Fibroblast of lung (primary cell): ENCODE measurements at regions not wholly inside any gene's neighbourhood (a gene's known extent, or its start where the extent isn't known, plus 50 kb on each side); places are given as distances from the start of the nearest gene placed in this dataset.

Source experiments
- DNase-seq, 2 donors: peaks; one replicate each; pipeline versions ENCODE4 v3.0.0 to v3.0.0-alpha.2; 2010; ENCODE audit warnings: low read depth in 2 of 2
- H2AFZ ChIP-seq: 2 replicates; pipeline ENCODE4 v1.5.1; 2012; ENCODE audit warnings: low read length, control low read depth, inconsistent platforms
- H3K27ac ChIP-seq: 2 replicates; pipeline ENCODE4 v1.5.1; 2011; ENCODE audit warnings: low read length, control low read depth; ENCODE audit not compliant: insufficient read depth
- H3K27me3 ChIP-seq: 2 replicates; pipeline ENCODE4 v1.5.1; 2011; ENCODE audit warnings: mild to moderate bottlenecking, low read length; ENCODE audit not compliant: control insufficient read depth, insufficient read depth
- H3K36me3 ChIP-seq: 2 replicates; pipeline ENCODE4 v1.5.1; 2011; ENCODE audit warnings: low read length; ENCODE audit not compliant: control insufficient read depth, insufficient read depth
- H3K4me1 ChIP-seq: 2 replicates; pipeline ENCODE4 v1.5.1; 2011; ENCODE audit warnings: low read length; ENCODE audit not compliant: control insufficient read depth, insufficient read depth; ENCODE audit errors: extremely low read depth
- H3K4me2 ChIP-seq: 2 replicates; pipeline ENCODE4 v1.5.1; 2011; ENCODE audit warnings: low read length, control low read depth; ENCODE audit not compliant: insufficient read depth; ENCODE audit errors: extremely low read depth
- H3K4me3 ChIP-seq, 4 experiments: fragments of 200-600 bp in 1 of 4; sonication (generic) in 1 of 4; replicated peaks in 1 of 4; 2 replicates each; pipeline ENCODE4 v1.5.1; 2011 to 2016; ENCODE audit warnings: low read length in 4 of 4, low read depth in 3 of 4, mild to moderate bottlenecking in 3 of 4, control low read depth in 2 of 4, inconsistent platforms in 1 of 4, mixed read lengths in 1 of 4; ENCODE audit not compliant: insufficient read depth in 1 of 4; ENCODE audit errors: control extremely low read depth in 1 of 4
- H3K79me2 ChIP-seq: 2 replicates; pipeline ENCODE4 v1.5.1; 2012; ENCODE audit warnings: mild to moderate bottlenecking, low read length, inconsistent platforms; ENCODE audit not compliant: control insufficient read depth, insufficient read depth
- H3K9ac ChIP-seq: 2 replicates; pipeline ENCODE4 v1.5.1; 2011; ENCODE audit warnings: mild to moderate bottlenecking, low read length, control low read depth; ENCODE audit not compliant: insufficient read depth
- H3K9me3 ChIP-seq: 2 replicates; pipeline ENCODE4 v1.5.1; 2012; ENCODE audit warnings: low read depth, low read length; ENCODE audit not compliant: control insufficient read depth, insufficient read depth
- H4K20me1 ChIP-seq: 2 replicates; pipeline ENCODE4 v1.5.1; 2011; ENCODE audit warnings: low read length; ENCODE audit not compliant: control insufficient read depth, insufficient read depth; ENCODE audit errors: extremely low read depth
- EZH2 ChIP-seq: IDR thresholded peaks from 2 replicates; pipeline ENCODE4 v1.5.1; 2012; ENCODE audit warnings: low read length, control low read depth, mild to moderate bottlenecking; ENCODE audit errors: missing control alignments
- TF ChIP-seq, protein P1 (sequence below), 2 donors: IDR thresholded peaks in 1 of 2; conservative IDR thresholded peaks in 1 of 2; 1 replicate in 1 of 2; 2 replicates in 1 of 2; pipeline ENCODE4 v1.5.1; 2011 to 2012; ENCODE audit warnings: low read length in 2 of 2, control low read depth in 1 of 2, inconsistent platforms in 1 of 2, low read depth in 1 of 2, mild to moderate bottlenecking in 1 of 2

DNA sequence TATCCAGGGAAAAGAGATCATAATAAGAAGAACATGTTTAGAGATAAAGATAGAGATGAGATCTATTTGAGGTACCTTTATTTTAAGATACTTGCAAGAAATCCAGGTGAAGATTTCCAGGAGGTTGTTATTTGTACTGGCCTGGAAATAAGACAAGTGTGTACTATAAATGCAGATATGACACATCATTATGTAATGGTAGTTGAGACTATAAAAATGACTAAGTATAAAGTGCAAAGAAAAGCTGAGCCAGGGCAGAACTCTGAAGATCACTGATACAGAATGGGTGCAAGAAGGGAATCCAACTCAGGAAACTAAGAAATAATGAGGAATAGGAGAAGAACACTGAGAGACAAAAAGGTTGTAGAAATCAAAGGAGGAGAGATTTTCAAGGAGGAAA, 378.2 kb upstream of the PBX1 start:
- H3K36me3 ChIP-seq = no peaks in the 10 kb centered on the region
- no peak overlapping the region for H2AFZ ChIP-seq
- DNase-seq = no peak
- TF ChIP-seq, protein P1, sequence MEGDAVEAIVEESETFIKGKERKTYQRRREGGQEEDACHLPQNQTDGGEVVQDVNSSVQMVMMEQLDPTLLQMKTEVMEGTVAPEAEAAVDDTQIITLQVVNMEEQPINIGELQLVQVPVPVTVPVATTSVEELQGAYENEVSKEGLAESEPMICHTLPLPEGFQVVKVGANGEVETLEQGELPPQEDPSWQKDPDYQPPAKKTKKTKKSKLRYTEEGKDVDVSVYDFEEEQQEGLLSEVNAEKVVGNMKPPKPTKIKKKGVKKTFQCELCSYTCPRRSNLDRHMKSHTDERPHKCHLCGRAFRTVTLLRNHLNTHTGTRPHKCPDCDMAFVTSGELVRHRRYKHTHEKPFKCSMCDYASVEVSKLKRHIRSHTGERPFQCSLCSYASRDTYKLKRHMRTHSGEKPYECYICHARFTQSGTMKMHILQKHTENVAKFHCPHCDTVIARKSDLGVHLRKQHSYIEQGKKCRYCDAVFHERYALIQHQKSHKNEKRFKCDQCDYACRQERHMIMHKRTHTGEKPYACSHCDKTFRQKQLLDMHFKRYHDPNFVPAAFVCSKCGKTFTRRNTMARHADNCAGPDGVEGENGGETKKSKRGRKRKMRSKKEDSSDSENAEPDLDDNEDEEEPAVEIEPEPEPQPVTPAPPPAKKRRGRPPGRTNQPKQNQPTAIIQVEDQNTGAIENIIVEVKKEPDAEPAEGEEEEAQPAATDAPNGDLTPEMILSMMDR (conservative IDR thresholded peaks at IDR 0.05 in 1 of 2, IDR thresholded peaks at IDR 0.05 in 1 of 2; ENCODE audit: low read depth in 1 of 2, low read length in 2 of 2) = no peak
- TF ChIP-seq EZH2 = no peak
- no peak overlapping the region for H3K4me2 ChIP-seq
- H3K27me3 ChIP-seq = no peaks in the 10 kb centered on the region
- H3K79me2 ChIP-seq = no peaks in the 10 kb centered on the region
- H3K4me1 ChIP-seq = no peaks in the 10 kb centered on the region
- H3K4me3 ChIP-seq = no peak overlapping the region
- H3K9me3 ChIP-seq = no peaks in the 10 kb centered on the region
- no peaks in the 10 kb centered on the region for H4K20me1 ChIP-seq
- no peak overlapping the region for H3K27ac ChIP-seq
- no peak overlapping the region for H3K9ac ChIP-seq

DNA sequence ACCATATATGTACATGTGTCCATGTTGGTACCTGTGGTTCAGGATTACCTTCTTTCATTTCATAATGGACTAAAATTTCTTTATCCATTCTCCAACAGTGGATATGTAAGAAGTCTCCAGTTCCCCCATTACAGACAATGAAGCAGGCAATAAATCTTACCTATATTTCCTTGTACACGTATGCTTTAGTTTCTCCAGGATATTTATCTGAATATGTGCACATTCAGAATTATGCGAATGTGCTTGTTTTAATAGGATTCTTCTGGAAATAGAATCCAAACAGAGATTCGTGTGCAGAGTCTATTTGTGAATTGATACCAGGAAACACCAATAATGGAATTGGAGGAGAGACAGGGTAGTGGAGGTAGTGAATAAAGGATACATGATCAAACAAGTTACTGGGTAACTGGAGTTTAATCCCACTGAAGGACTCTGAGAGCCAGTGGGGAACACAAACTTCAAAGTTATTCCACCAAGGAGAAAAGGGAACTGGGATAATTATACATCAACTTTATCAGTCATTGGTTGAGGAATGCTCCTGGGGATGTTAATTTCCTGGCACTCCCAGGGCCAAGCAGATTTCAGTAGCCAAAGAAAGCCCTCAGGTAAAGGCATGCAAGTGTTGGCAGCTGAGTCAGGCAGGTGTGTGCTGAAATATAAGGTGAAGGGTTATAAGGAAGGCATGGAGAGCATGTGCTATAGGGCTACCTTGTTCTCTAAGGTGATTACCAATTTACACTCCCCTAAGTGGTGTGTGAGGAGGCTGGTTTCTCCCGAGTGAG, 374.9 kb upstream of the PBX1 start:
- H3K79me2 ChIP-seq = no peaks in the 10 kb centered on the region
- no peak overlapping the region for H3K4me2 ChIP-seq
- H3K9me3 ChIP-seq = no peaks in the 10 kb centered on the region
- H3K27ac ChIP-seq = no peak overlapping the region
- no peak overlapping the region for H2AFZ ChIP-seq
- no peaks in the 10 kb centered on the region for H3K27me3 ChIP-seq
- no peak overlapping the region for H3K4me3 ChIP-seq
- H3K9ac ChIP-seq = no peak overlapping the region
- H4K20me1 ChIP-seq = no peaks in the 10 kb centered on the region
- no peak for DNase-seq
- no peaks in the 10 kb centered on the region for H3K36me3 ChIP-seq
- no peak for TF ChIP-seq EZH2
- TF ChIP-seq, protein P1 (conservative IDR thresholded peaks at IDR 0.05 in 1 of 2, IDR thresholded peaks at IDR 0.05 in 1 of 2; ENCODE audit: low read depth in 1 of 2, low read length in 2 of 2) = no peak
- H3K4me1 ChIP-seq = no peaks in the 10 kb centered on the region

DNA sequence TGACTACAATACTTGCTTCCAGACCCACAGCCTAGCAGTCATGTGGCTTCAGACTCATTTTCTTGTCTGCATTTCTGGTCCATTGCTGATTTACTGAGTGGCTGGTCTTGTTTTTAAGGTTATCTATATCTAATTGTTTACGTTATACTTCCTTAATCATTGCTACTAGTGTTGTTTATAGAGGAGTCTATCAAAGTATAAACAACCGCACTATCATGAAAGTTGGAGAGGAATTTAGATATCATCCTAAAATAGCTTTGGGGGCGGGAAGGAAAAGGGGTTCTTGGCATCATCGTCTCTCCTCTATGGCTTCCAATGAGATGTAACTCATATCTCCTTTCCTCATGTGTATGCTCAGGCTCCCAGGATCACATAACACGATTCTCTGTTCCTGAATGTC, 372.1 kb upstream of the PBX1 start:
- H3K36me3 ChIP-seq = no peaks in the 10 kb centered on the region
- H3K4me2 ChIP-seq = no peak overlapping the region
- no peaks in the 10 kb centered on the region for H4K20me1 ChIP-seq
- H3K27me3 ChIP-seq = no peaks in the 10 kb centered on the region
- no peak overlapping the region for H3K4me3 ChIP-seq
- no peak overlapping the region for H3K27ac ChIP-seq
- H3K4me1 ChIP-seq = no peaks in the 10 kb centered on the region
- H3K79me2 ChIP-seq = no peaks in the 10 kb centered on the region
- TF ChIP-seq, protein P1 (conservative IDR thresholded peaks at IDR 0.05 in 1 of 2, IDR thresholded peaks at IDR 0.05 in 1 of 2; ENCODE audit: low read depth in 1 of 2, low read length in 2 of 2) = no peak
- no peak for TF ChIP-seq EZH2
- H3K9ac ChIP-seq = no peak overlapping the region
- no peak for DNase-seq
- H2AFZ ChIP-seq = no peak overlapping the region
- H3K9me3 ChIP-seq = no peaks in the 10 kb centered on the region
